T47D (cell line): ENCODE measurements at regions not wholly inside any gene's neighbourhood (a gene's known extent, or its start where the extent isn't known, plus 50 kb on each side); places are given as distances from the start of the nearest gene placed in this dataset.
"Not testable (repeated sequence)": the region's sequence is repeated elsewhere in the genome, so short reads cannot be mapped to it uniquely, and the experiment has no call there.

ENCODE experiments used
- DNase-seq, 2 experiments: peaks; one replicate each; pipeline versions ENCODE4 v3.0.0 to v3.0.0-alpha.2; 2011 to 2012; ENCODE audit warnings: low read depth in 1 of 2, low spot score in 1 of 2
- JUND ChIP-seq: IDR thresholded peaks from 2 replicates; pipeline ENCODE4 v1.6.1; 2012; ENCODE audit warnings: low read depth
- in situ Hi-C: cut with HindIII; loops from 2 replicates; pipeline ENCODE4 v1.10.0; 2016; ENCODE audit warnings: low sequenced_read_pairs, low pct_unique_long_range_greater_than_20kb

GRCh38 chr5:165029099-165029870, 1523.9 kb downstream of the MAT2B start:
- no peak for TF ChIP-seq JUND
- DNase-seq = peak in 1 of 2 experiments; percentile 75
- in situ Hi-C loops = no loop called here

- TF ChIP-seq JUND = no peak
- DNase-seq = no peak
- in situ Hi-C loops = no loop called here
Observed at GRCh38 chr5:165030971-165031370, 1525.6 kb downstream of the MAT2B start.

GRCh38 chr5:165031371-165031770, 1526.0 kb downstream of the MAT2B start:
- no peak for DNase-seq
- TF ChIP-seq JUND = no peak

GRCh38 chr5:165035520-165035919, 1530.1 kb downstream of the MAT2B start:
- TF ChIP-seq JUND = no peak
- in situ Hi-C loops = no loop called here
- DNase-seq = no peak

More at GRCh38 chr5:165031371-165031770, 1526.0 kb downstream of the MAT2B start:
- in situ Hi-C loops = no loop called here

GRCh38 chr5:165039748-165040147, 1534.3 kb downstream of the MAT2B start:
- no peak for DNase-seq
- in situ Hi-C loops = no loop called here
- TF ChIP-seq JUND = no peak

GRCh38 chr5:165045941-165046340, 1540.5 kb downstream of the MAT2B start:
- peak in 1 of 2 experiments; percentile 56 for DNase-seq
- in situ Hi-C loops = not testable (repeated sequence)

GRCh38 chr5:165055476-165055875, 1550.1 kb downstream of the MAT2B start:
- in situ Hi-C loops = no loop called here
- TF ChIP-seq JUND = no peak
- DNase-seq = no peak

- peak; percentile 23 to 92 for DNase-seq
- peak; percentile 95 for TF ChIP-seq JUND
- in situ Hi-C loops = no loop called here
Observed at GRCh38 chr5:165057145-165057544, 1551.7 kb downstream of the MAT2B start.

GRCh38 chr5:165066751-165067385, 1561.4 kb downstream of the MAT2B start:
- in situ Hi-C loops = no loop called here
- no peak for TF ChIP-seq JUND
- DNase-seq = no peak

GRCh38 chr5:165076686-165077085, 1571.3 kb downstream of the MAT2B start:
- in situ Hi-C loops = no loop called here
- TF ChIP-seq JUND = no peak
- DNase-seq = no peak

GRCh38 chr5:165079389-165079788, 1574.0 kb downstream of the MAT2B start:
- in situ Hi-C loops = no loop called here
- DNase-seq = no peak
- TF ChIP-seq JUND = no peak

GRCh38 chr5:165083394-165083793, 1578.0 kb downstream of the MAT2B start:
- in situ Hi-C loops = no loop called here
- DNase-seq = no peak
- no peak for TF ChIP-seq JUND

GRCh38 chr5:165086465-165086864, 1581.0 kb downstream of the MAT2B start:
- no peak for DNase-seq
- in situ Hi-C loops = no loop called here
- TF ChIP-seq JUND = no peak
